OCI-LY1 (cell line): ENCODE measurements at regions not wholly inside any gene's neighbourhood (a gene's known extent, or its start where the extent isn't known, plus 50 kb on each side); places are given as distances from the start of the nearest gene placed in this dataset.
"Not testable (repeated sequence)": the region's sequence is repeated elsewhere in the genome, so short reads cannot be mapped to it uniquely, and the experiment has no call there.

Source experiments
- CTCF ChIP-seq: fragments of 200-600 bp; sonication (generic), shearing (Covaris generic); IDR thresholded peaks from 2 replicates; pipeline ENCODE4 v1.5.1; 2017; ENCODE audit warnings: mild to moderate bottlenecking, antibody characterized with exemption, low read length, moderate library complexity, mixed read lengths
- EZH2 ChIP-seq: fragments of 200-600 bp; sonication (generic), shearing (Covaris generic); IDR thresholded peaks from 2 replicates; pipeline ENCODE4 v1.8.0; 2017; ENCODE audit warnings: borderline replicate concordance, mixed run types, mild to moderate bottlenecking, antibody characterized with exemption, low read length, moderate library complexity, mixed read lengths

GRCh38 chr12:67110345-67110744 lies 158.8 kb upstream of the CAND1 start:
- TF ChIP-seq CTCF, EZH2: not testable (repeated sequence)
